ENCODE measurements at regions not wholly inside any gene's neighbourhood (a gene's known extent, or its start where the extent isn't known, plus 50 kb on each side); places are given as distances from the start of the nearest gene placed in this dataset.
"Not testable (repeated sequence)": the region's sequence is repeated elsewhere in the genome, so short reads cannot be mapped to it uniquely, and the experiment has no call there.

DNA sequence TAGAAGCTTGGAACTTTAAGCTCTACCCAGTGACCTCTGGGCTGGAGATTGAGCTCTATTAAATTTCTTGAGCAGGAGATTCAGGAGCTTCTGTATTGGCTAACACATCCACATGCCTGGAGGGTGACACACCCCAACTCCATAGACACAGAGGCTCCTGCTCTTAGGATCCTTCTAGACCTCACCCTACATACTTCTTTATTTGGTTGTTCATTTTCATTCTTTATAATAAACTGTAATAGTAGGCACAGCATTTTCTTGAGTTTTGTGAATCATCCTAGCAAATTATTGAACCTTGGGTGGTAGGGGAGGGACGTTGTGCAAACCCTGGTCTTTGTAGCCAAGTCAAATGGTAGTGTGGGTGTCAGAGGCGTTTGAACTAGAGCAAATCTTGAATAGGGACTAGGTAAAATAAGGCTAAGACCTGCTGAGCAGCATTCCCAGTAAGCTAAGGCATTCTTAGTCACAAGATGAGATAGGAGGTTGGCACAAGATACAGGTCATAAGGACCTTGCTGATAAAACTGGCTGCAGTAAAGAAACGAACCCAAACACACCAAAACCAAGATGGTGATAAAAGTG is 323.8 kb upstream of the GALNT5 start:
- DNase-seq (ENCODE audit: low spot score): no peak

DNA sequence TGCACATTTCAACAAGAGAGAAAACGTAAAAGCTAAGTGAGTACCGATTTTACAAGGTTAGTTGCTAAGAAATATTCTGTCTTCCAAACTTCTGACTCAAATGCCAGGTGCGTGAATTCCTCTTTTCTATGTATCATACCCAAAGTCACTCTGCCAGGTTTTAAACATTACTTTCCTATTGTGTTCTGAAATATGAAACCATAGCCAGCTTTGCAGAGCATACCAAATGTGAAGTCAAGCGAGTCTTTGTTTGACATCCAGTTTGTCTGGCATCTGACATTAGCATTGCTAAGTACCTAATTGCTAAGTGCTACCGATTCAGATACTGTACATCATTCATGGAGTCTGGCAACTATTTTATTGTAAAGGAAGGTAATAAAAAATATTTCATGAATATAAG is 321.9 kb upstream of the GALNT5 start:
- no peak for DNase-seq (ENCODE audit: low spot score)

DNA sequence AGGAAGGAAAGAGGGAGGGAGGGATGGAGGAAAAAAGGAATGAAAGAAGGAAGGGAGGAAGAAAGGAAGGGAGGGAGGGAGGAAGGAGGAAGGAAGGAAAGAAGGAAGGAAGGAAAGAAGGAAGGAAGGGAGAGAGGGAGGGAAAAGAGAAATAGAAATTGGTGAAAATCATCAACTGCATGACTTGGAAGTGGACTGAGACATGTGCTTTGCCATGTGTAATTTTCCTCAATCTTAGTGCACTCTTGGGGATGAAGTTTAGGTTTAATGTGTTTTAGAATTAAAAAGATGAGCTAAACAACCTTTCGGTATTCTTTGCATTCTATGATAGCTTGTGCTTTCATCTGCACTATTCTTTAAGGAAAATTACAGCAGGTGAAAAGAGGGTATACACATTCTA is 320.1 kb upstream of the GALNT5 start:
- DNase-seq (ENCODE audit: low spot score): no peak

DNA sequence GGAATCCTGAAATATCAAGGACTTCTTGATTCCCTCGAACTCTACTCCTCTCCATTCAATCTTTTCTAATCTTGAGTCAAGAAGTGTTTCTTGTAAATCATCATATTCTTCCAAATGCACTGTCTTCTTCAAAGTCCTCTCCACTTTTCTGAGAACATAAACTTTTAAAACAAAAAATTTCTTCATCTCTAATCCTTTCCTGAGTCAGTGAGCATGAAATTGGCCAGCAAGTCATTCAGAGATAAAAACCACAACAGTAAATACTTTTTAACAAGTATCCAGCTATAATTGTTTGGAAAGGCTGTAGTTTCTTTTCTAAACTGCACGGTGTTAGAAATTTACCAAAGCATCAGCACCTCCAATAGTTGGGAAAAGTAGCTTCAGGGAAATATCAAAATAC is 312.6 kb upstream of the GALNT5 start:
- no peak for DNase-seq (ENCODE audit: low spot score)

DNA sequence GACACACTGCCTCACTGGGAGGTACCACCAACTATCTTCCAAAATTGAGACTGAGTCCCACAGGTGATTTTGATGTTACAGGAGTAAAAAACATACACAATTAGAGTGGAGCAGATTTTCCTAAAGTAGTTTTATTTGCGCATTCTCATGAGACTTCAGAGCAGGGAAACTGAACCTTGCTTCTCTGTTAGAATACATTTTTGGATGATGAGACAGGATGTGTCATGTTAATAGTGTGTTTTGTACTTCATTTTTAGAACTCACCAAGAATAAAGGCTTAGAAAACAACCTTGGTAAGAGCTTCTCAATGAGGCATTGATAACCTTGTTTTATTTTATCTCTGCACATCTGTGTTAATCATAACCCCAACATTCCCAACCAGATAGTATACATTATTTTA is 310.2 kb upstream of the GALNT5 start:
- DNase-seq (ENCODE audit: low spot score): no peak

DNA sequence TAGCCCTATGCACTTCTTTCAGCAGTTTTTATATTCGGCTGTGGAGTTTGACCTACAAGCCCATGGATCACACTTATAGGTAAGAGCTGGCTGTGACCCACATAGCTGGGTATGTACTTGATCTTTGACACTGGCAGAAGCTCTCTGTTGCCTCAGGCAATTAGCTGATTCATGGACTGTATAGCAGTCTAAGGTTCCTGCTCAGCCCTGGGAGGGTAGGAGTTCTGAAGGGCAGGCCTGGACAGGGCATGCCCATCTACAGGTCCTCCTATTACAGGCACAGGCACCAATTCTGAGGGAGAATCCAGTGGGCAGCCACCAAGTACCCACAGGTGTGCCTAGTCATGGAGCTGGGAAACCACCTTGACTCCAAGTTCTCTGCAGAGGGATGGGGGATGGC is 301.8 kb upstream of the GALNT5 start:
- no peak for DNase-seq (ENCODE audit: low spot score)

DNA sequence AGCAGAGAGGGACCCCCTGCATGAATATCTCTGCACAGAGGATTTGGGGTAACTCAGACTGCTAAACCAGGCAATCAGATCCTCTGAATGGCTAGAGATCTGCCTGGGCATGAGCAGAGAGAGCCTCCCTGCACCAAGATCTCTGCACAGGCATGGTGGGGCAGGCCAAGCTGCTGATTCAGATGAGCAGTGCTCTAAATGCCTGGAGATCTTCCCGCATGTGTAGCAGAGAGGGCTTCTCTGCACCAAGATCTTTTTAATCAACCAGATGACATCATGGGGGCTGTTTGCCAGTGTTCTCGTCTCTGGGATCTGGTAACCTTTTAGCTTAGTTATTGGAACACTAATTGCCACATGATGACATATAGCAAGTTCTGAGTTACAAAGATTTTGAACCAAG is 301.3 kb upstream of the GALNT5 start:
- no peak for DNase-seq (ENCODE audit: low spot score)

DNA sequence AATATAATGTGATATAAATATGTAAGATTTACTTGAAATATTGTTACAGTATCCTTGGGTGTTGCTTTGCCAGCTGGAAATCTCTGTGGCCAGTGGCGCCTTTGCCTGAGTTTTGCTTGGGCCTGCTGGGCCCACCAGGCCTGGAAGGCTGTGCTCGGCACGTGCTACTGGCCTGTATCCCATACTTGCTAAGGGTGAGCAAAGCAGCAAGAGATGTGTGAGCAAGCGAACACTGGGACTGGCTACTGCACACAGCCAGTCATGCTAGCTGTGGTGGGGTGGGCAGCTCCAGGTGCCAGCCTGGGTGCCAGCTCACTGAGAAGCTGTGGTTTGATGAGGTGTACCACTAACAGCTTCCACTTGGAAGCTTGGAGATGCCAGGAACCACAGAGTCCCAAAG is 299.1 kb upstream of the GALNT5 start:
- no peak for DNase-seq (ENCODE audit: low spot score)

DNA sequence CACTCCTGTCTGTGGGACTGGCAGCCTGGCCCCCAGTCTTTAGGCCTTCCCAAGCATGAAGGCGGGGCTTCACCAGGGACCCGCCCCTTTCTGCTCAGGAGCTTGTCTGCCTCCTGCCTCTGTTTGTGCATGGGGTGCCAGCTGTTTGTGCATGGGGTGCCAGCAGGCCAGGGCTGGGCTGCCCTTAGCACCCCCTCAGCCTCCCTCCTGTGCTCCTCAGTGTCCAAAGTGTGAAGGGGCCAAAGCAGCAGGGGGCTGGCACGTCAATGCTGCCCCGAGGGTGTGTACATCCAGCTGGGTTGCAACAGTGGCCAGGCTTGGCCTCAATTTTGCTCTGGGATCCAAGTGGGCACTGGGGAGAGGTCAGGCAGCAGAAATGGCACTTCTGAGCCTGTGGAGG is 298.0 kb upstream of the GALNT5 start:
- no peak for DNase-seq (ENCODE audit: low spot score)

DNA sequence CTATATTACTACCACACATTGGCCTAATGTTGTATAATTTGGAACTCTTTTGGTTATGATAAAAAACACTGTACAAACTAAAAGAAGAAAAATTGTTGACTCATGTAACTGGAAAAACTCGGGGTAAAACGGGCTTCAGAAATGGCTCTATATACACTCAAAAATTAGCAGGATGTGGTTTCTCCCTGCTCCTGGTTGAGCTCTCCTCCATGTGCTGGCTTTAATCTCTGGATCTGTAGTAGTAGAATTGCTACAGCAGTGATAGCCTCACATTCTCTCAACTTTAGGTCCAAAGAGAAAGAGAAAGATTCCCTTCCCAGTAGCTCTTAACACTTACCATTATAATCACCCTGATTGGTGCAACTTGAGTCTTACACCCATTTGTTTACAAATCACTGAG is 274.9 kb upstream of the GALNT5 start:
- DNase-seq (ENCODE audit: low spot score): no peak

DNA sequence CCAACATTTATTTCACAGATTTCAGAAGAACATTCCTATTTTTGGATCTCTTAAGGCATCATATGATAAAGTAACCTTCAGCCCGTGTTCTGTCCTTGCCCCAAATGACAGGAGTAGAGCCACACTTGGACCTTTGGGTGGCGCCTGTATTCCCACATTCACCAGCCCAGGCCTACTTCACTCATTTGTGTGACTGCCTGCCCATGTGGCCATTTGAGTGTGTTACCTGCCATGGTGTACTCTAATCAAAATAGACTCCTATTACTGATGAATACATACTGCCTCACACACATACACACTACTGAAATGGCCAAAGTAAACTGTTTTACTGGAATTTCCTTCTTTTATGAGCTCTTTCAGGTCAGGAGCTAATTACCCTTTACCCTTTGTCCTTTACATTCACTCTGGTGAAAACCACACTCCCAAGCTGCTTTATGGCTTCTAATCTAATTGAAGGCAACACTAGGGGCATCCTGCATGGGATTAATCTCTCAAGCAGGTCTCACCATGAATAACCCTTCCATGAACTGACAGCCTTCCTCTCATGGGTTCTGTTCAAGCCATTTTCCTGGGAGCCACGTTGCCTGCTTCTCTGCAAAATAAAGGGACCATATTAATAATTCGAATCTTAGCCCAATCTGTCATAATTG is 271.0 kb upstream of the GALNT5 start:
- DNase-seq (ENCODE audit: low spot score): no peak

DNA sequence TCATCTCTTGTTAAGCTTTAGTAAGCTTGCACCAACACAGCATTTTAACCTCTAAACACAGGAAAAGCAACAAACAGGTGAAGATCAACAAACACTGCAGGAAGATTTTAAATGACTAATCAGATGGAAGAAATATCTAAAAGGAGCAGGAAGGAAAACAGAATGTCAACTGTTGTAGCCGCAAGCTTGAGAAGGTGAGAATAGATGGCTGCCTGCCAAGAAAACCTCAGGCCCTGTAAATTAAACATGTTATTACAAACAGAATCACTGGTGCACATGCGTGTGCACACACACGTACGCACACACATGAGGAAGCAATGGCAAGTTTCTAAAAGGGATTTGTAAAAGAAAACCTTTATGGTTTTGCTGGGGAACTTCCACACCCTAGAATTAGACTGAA is 257.8 kb upstream of the GALNT5 start:
- no peak for DNase-seq (ENCODE audit: low spot score)

DNA sequence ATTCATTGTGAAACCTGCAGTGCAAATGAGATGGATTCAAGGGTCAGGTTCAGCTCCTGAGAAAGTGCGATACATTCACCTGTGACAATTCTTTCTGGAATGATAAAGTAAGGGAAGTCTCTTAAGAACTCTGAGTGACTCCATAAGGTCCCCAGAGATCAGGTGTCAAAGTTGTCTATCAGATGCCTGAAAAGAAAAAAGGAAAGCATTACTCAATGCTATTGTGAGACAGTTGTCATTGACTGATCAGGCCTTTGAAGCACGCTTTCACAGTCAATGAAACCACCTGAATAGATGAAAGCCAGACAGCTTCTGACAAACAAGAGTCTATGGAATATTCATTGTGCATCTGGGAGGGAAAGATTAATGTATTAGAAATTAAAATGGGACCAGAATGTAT is 252.7 kb upstream of the GALNT5 start:
- DNase-seq (ENCODE audit: low spot score): no peak

DNA sequence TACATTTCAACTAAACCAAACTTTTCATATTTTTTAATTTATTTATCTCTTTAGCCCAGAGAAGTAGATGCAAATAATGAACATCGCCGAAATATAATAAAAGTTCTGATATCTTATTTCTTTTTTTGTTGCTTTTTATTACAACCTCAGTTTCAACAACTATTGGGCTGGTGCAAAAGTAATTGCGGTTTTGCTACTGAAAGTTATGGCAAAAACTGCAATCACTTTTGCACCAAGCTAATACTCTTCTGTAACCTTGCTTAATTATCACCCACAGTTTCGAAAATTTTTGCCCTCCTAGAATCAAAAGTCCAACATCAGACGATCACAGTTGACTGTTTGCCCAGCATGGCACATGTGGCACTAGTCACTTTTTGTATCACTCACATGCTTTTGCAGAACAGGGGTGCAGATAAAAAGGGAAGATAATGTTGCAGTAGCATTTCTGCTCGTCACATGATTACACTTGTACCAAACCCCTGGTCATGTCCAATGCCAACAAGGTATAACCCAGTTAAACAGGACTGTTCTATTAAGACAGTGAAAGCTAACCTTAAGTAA is 242.4 kb upstream of the GALNT5 start:
- no peak for DNase-seq (ENCODE audit: low spot score)

DNA sequence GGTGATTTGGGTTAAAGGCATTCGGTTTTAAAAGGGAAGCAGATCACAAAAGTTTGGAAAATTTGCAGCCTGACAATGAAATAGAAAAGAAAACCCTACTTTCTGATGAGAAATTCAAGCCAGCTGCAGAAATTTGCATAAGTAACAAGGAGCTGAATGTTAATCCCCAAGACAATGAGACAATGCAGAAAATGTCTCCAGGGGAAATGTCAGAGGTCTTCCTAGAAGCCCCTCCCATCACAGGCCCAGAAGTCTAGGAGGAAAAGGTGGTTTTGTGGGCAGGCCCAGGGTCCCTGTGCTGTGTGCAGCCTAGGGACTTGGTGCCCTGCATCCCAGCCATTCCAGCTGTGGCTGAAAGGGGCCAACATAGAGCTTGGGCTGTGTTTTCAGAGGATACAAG is 234.2 kb upstream of the GALNT5 start:
- not testable (repeated sequence) for DNase-seq (ENCODE audit: low spot score)

DNA sequence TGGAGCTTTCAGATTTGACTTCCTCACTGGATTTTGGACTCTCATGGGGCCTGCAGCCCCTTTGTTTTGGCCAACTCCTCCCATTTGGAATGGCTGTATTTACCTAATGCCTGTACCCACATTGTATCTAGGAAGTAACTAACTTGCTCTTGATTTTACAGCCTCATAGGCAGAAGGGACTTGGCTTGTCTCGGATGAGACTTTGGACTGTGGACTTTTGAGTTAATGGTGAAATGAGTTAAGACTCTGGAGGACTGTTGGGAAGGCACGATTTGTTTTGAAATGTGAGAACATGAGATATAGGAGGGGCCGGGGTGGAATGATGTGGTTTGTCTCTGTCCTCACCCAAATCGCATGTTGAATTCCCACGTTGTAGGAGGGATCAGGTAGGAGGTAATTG is 233.4 kb upstream of the GALNT5 start:
- DNase-seq (ENCODE audit: low spot score): no peak

DNA sequence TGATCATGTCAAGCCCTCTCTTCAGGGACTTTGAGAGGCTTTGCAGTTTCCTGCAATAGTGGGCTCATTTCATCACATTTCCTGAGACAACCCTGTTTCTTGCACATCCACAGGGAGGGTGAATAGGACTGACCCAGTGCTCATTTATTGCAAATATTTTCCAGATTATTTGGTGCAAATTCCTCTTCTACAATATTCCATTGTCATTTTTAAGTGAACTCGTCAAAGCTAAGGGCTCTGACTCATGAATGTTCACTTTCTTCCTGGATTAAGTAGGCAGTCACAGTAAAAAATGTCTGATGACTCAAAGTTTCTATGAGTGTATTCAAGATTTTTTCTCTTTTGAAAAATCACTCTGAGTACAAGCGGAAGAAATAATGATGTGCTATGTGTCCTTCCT is 225.5 kb upstream of the GALNT5 start:
- DNase-seq (ENCODE audit: low spot score): no peak

DNA sequence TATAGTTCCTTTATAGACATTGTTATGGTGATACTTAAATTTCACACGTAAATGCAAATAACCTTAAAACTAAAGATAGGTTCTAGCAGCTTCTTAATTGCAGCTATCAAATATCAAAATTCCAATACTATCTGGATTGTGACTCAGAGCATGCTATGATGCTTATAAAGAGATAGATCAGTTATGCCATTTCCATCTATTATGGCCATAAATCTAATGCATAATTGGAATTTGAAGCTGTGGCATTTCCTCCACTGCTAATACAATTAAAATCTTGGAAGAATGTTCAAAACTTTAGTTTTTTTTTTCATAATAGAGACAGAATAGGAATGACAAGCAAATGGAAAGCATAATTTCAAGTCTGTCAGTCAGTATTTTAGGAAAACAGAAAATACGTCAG is 220.8 kb upstream of the GALNT5 start:
- no peak for DNase-seq (ENCODE audit: low spot score)

DNA sequence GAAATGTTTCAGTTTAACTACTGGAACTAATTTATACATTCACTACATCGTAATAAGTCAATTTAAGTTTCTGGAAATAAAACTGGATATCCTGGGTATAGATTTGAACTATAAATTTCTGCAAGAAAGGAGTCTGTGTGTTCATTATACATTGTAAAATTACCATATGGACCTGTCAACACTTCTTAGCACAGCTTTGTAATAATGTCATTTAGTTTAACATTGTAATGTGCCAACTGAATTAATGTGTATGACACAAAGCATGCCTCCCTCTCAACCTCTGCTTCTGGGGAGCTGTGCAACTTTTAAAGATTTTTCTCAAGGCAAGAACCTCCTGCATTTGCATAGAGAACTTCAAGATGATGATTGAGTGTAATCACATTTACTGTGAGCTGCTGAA is 213.7 kb upstream of the GALNT5 start:
- no peak for DNase-seq (ENCODE audit: low spot score)

DNA sequence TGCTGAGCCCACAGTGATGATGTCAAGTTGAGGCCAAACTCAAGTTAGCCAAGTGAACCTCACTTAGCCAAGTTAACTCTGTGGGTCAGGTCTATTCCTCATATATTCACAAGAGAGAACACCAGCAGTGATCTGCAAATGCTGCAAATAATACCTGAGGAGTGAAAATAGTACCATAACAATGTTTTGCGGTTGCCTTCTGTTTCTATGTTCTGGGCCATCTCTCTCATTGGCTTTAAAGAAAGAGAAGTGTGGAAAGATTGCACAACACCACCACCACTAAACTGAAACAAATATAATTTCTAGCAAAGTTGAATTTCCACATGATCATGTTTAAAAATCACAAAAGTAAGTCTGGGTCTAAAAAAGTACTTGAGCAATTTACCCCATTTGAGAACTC is 211.1 kb upstream of the GALNT5 start:
- no peak for DNase-seq (ENCODE audit: low spot score)

DNA sequence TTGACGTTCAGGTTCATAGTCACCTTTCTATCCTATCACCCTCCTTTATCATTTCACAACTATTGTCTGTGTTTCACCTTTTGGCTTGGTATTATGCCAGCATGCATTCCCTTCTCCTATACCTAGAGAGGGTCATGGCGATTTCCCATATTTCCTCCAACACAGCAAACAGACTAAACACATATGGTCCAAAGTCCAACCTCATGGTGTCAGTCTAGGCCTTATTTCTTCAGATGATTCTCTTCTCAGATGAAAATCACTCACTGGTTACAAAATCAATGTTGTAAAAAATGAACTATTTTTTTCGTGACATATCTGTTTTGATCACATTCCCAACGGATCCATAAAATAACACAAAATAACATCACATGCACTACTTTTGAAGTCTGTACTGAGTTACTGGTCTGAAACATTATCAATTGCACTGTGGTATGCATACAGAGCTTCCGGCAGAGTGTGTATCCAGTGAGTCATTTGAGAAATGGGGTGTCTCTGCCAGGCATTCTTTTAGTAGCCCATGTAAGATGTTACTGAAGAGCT is 204.8 kb upstream of the GALNT5 start:
- no peak for DNase-seq (ENCODE audit: low spot score)

DNA sequence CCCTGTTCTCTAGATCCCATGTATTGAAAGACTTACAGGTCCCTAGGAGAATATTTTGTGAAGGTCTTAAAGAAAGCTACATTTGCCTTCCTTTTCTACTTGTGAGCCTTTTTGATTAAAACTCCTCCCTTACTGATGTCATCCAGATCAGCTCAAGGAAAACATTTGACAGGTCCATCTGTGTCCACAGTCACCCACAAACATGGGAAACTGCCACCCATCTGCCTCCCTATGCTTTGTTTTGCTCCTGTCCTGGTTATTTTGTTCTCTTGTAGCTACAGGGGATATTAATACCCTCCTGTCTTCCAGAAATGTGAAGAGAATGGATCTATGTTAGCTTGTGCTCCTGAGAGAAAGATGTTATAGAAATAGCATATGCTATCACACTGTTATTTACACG is 203.6 kb upstream of the GALNT5 start:
- no peak for DNase-seq (ENCODE audit: low spot score)

DNA sequence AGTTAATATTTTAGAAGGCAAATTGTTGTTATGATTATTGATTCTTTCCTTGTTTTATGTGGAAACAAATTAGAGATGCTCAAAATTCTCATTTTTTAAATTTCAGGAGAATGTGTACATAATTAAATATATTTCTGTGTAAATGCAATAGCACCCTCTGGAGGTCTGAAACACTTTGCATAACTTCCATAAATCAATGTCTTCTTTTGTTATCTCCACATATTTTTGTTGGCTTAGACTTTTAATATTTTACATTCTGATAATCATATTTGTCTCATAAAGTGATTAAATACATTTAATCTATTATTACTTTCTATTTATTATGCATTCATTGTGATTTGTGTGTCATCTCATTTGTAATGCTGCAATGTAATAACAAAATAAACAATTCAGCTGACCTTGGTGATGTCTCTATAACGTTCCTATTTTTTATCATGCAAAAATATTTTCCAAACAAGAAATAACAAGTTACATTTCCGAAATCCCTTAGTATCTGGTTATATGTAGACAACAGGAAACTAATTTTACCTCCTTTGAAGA is 201.8 kb upstream of the GALNT5 start:
- no peak for DNase-seq (ENCODE audit: low spot score)

DNA sequence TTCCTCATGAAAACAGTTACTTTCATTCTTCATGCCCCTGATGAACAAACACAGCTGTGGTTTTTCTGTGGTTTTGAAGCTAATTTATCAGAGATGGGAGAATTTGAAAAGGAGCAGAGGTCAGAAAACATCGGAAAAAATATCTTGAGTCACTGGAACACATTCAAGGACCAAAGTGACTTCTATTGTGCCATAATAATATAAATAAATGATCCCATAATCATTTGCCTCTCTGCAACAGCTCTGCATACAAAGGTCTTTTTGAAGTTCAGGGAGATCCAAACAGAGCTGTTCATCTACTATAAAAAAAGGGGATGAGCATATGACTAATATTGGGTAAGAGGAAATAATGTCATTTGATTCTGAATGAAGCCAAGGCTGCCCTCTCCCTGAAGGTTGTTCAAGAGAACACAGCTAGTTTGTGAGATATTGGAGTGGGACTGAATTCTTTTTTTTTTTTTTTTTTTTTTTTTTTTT is 201.3 kb upstream of the GALNT5 start:
- DNase-seq (ENCODE audit: low spot score): no peak
